ENCODE measurements at regions not wholly inside any gene's neighbourhood (a gene's known extent, or its start where the extent isn't known, plus 50 kb on each side); places are given as distances from the start of the nearest gene placed in this dataset.

GRCh38 chr10:45183174-45183573, 132.2 kb downstream of the OR13A1 start:
- DNase-seq (ENCODE audit: low read depth) = no peak

- DNase-seq (ENCODE audit: low read depth) = no peak
These were observed 117.5 kb downstream of the OR13A1 start for GRCh38 chr10:45197816-45198485.

- no peak for DNase-seq (ENCODE audit: low read depth)
These were observed 116.8 kb downstream of the OR13A1 start for GRCh38 chr10:45198486-45199204.

- DNase-seq (ENCODE audit: low read depth) = no peak
These were observed 116.1 kb downstream of the OR13A1 start for GRCh38 chr10:45199205-45199740.

GRCh38 chr10:45201271-45201670, 114.1 kb downstream of the OR13A1 start:
- no peak for DNase-seq (ENCODE audit: low read depth)

- no peak for DNase-seq (ENCODE audit: low read depth)
These were observed 113.2 kb downstream of the OR13A1 start for GRCh38 chr10:45202242-45202641.

GRCh38 chr10:45204954-45205775, 110.2 kb downstream of the OR13A1 start:
- no peak for DNase-seq (ENCODE audit: low read depth)

GRCh38 chr10:45209888-45210287, 105.5 kb downstream of the OR13A1 start:
- no peak for DNase-seq (ENCODE audit: low read depth)

GRCh38 chr10:45211576-45211975, 103.8 kb downstream of the OR13A1 start:
- DNase-seq (ENCODE audit: low read depth) = no peak

- DNase-seq (ENCODE audit: low read depth) = no peak
These were observed 96.0 kb downstream of the OR13A1 start for GRCh38 chr10:45219416-45219815.

- no peak for DNase-seq (ENCODE audit: low read depth)
These were observed 94.5 kb downstream of the OR13A1 start for GRCh38 chr10:45220931-45221330.

GRCh38 chr10:45224219-45224841, 91.1 kb downstream of the OR13A1 start:
- no peak for DNase-seq (ENCODE audit: low read depth)

GRCh38 chr10:45227042-45227441, 88.4 kb downstream of the OR13A1 start:
- no peak for DNase-seq (ENCODE audit: low read depth)

- DNase-seq (ENCODE audit: low read depth) = no peak
These were observed 88.0 kb downstream of the OR13A1 start for GRCh38 chr10:45227456-45227855.

- DNase-seq (ENCODE audit: low read depth) = no peak
These were observed 85.6 kb downstream of the OR13A1 start for GRCh38 chr10:45229823-45230222.

GRCh38 chr10:45235260-45235769, 80.1 kb downstream of the OR13A1 start:
- DNase-seq (ENCODE audit: low read depth) = peak; percentile 71

- DNase-seq (ENCODE audit: low read depth) = peak; percentile 88
These were observed 79.6 kb downstream of the OR13A1 start for GRCh38 chr10:45235798-45236220.

- no peak for DNase-seq (ENCODE audit: low read depth)
These were observed 76.5 kb downstream of the OR13A1 start for GRCh38 chr10:45238896-45239295.

- DNase-seq (ENCODE audit: low read depth) = peak; percentile 42
These were observed 75.8 kb downstream of the OR13A1 start for GRCh38 chr10:45239642-45240041.

GRCh38 chr10:45241865-45242520, 73.4 kb downstream of the OR13A1 start:
- DNase-seq (ENCODE audit: low read depth) = no peak

- DNase-seq (ENCODE audit: low read depth) = no peak
These were observed 72.1 kb downstream of the OR13A1 start for GRCh38 chr10:45243261-45243660.

Measured in HT1080 (cell line).